HL-60 (cell line): ENCODE measurements at regions not wholly inside any gene's neighbourhood (a gene's known extent, or its start where the extent isn't known, plus 50 kb on each side); places are given as distances from the start of the nearest gene placed in this dataset.

Experiments used
- CTCF ChIP-seq: IDR thresholded peaks from one replicate; pipeline ENCODE4 v1.5.1; 2011; ENCODE audit warnings: low read length, control low read depth, inconsistent platforms; ENCODE audit not compliant: insufficient read depth
- POLR2AphosphoS5 ChIP-seq: IDR thresholded peaks from 2 replicates; pipeline ENCODE4 v1.6.1; 2012; ENCODE audit warnings: low read depth
- REST ChIP-seq: IDR thresholded peaks from 2 replicates; pipeline ENCODE4 v1.6.1; 2012; ENCODE audit warnings: low read depth; ENCODE audit not compliant: insufficient replicate concordance

- TF ChIP-seq CTCF = no peak
- TF ChIP-seq REST = peak; percentile 90
- no peak for TF ChIP-seq POLR2AphosphoS5
Measured at GRCh38 chr6:5827056-5827904, 179.4 kb downstream of the NRN1 start.
